ENCODE measurements at regions not wholly inside any gene's neighbourhood (a gene's known extent, or its start where the extent isn't known, plus 50 kb on each side); places are given as distances from the start of the nearest gene placed in this dataset.

DNA sequence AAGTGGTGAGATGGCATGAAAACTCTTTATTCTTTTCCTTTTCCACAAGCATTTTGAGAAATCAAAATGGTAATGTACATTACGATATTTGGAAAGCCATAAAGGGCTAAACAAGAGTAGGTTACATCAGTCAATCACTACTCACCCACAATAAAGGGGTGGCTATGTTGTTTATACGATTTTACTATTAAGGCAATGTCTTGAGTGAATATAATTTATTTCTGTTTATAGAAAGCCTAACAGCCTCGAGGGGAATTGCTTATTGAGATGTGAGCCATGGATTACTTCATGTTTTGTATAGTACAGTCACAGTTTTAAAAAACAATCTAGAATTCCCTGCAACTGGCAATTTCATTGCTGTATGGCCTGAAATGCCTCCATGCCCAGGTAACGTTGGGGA, 237.5 kb upstream of the RBBP8 start:
- DNase-seq (ENCODE audit: low read depth in 1 of 2, low spot score in 1 of 2), result no peak
- Histone ChIP-seq H3K9me3 (ENCODE audit: low read depth) (no peaks in the 10 kb centered on the region), H3K36me3 (no peaks in the 10 kb centered on the region), H3K4me3 (no peak overlapping the region), H3K27ac (no peak overlapping the region), H3K27me3 (no peaks in the 10 kb centered on the region), H3K4me1 (ENCODE audit: low read depth) (peaks cover 6% of the 10 kb centered on the region)
- TF ChIP-seq, protein P1, sequence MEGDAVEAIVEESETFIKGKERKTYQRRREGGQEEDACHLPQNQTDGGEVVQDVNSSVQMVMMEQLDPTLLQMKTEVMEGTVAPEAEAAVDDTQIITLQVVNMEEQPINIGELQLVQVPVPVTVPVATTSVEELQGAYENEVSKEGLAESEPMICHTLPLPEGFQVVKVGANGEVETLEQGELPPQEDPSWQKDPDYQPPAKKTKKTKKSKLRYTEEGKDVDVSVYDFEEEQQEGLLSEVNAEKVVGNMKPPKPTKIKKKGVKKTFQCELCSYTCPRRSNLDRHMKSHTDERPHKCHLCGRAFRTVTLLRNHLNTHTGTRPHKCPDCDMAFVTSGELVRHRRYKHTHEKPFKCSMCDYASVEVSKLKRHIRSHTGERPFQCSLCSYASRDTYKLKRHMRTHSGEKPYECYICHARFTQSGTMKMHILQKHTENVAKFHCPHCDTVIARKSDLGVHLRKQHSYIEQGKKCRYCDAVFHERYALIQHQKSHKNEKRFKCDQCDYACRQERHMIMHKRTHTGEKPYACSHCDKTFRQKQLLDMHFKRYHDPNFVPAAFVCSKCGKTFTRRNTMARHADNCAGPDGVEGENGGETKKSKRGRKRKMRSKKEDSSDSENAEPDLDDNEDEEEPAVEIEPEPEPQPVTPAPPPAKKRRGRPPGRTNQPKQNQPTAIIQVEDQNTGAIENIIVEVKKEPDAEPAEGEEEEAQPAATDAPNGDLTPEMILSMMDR (IDR thresholded peaks at IDR 0.05; ENCODE audit: low read depth, low read length), result no peak

DNA sequence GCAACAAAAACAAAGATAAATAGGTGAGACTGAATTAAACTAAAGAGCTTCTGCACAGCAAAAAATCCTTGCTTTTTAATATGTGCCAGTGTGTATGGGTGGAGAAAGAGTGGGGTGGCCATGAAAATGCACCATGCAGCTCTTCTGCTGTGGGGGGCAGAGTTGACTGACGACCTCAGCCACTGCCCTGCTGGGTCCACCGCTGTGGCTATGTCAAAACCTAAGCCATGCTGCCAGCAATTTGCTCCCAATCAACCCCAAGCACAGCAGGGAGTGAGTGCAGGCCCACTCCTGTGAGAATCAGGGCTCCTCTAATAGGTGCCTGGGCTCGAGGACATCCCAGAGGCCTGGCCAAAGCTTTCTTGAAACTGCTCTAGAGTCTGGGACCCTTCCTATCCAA, 235.6 kb upstream of the RBBP8 start:
- TF ChIP-seq, protein P1 (IDR thresholded peaks at IDR 0.05; ENCODE audit: low read depth, low read length), result no peak
- Histone ChIP-seq H3K4me3 (no peak overlapping the region), H3K27ac (no peak overlapping the region), H3K27me3 (no peaks in the 10 kb centered on the region), H3K9me3 (ENCODE audit: low read depth) (no peaks in the 10 kb centered on the region), H3K36me3 (no peaks in the 10 kb centered on the region), H3K4me1 (ENCODE audit: low read depth) (no peaks in the 10 kb centered on the region)
- no peak for DNase-seq (ENCODE audit: low read depth in 1 of 2, low spot score in 1 of 2)

DNA sequence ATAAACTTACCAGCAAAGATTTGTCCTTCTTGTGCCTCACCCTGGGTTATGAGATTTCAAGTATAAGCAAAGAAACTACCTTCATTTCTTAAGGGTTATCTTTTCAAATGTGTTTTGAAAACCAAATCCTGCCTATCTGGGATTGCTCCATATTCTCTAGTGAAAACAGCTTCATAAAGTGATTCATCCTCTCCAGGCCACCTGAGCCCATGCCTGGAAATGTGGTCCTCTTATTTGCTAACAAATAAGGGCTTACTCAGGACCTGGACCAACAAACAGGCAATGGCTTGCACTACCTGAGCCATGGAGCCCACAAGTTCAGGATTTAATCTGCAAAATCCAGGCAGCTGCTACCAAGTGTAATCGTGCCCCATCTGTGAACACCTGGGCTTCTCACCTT, 234.4 kb upstream of the RBBP8 start:
- Histone ChIP-seq H3K27me3 (no peaks in the 10 kb centered on the region), H3K36me3 (no peaks in the 10 kb centered on the region), H3K4me1 (ENCODE audit: low read depth) (no peaks in the 10 kb centered on the region), H3K4me3 (no peak overlapping the region), H3K9me3 (ENCODE audit: low read depth) (no peaks in the 10 kb centered on the region), H3K27ac (no peak overlapping the region)
- TF ChIP-seq, protein P1 (IDR thresholded peaks at IDR 0.05; ENCODE audit: low read depth, low read length), result no peak
- DNase-seq (ENCODE audit: low read depth in 1 of 2, low spot score in 1 of 2), result no peak

DNA sequence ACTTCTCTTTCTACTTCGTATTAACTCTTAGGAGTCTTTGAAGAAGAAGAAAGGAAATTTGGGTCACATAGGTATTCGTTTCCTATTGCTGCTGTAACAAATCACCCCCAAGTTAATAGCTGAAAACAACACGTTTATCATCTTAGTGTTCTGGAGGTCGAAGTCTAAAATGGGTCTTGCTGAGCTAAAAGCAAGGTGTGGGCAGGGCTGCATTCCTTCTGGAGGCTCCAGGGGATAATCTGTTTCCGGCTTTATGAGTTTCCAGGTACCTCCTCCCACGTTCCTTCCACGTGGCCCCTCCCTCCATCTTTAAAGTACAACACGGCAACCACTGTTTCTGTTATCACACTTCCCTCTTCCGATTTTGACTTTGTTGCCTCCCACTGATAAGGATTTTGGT, 233.5 kb upstream of the RBBP8 start:
- H3K36me3 ChIP-seq, result no peaks in the 10 kb centered on the region
- H3K4me1 ChIP-seq (ENCODE audit: low read depth), result no peaks in the 10 kb centered on the region
- no peak overlapping the region for H3K4me3 ChIP-seq
- TF ChIP-seq, protein P1 (IDR thresholded peaks at IDR 0.05; ENCODE audit: low read depth, low read length), result no peak
- no peak overlapping the region for H3K27ac ChIP-seq
- DNase-seq (ENCODE audit: low read depth in 1 of 2, low spot score in 1 of 2), result no peak
- H3K27me3 ChIP-seq, result no peaks in the 10 kb centered on the region
- H3K9me3 ChIP-seq (ENCODE audit: low read depth), result no peaks in the 10 kb centered on the region

DNA sequence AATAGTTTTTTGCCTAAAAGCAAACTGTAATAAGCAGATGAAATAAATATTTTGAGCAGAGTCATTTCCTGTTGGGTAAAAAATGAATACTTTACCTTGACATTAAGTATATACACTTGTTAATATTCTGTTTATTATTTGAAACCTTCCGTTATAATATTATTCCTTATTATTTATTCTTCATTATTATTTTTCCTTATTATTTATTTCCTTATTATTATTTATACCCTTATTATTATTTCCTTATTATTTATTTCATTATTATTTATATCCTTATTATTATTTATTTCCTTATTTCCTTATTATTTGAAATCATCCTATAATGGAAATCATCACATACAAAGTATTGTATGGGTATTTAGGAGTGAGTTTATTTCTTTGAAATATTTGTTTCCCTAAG, 232.2 kb upstream of the RBBP8 start:
- Histone ChIP-seq H3K36me3 (no peaks in the 10 kb centered on the region), H3K27ac (no peak overlapping the region), H3K4me3 (no peak overlapping the region), H3K27me3 (no peaks in the 10 kb centered on the region), H3K4me1 (ENCODE audit: low read depth) (no peaks in the 10 kb centered on the region), H3K9me3 (ENCODE audit: low read depth) (no peaks in the 10 kb centered on the region)
- DNase-seq (ENCODE audit: low read depth in 1 of 2, low spot score in 1 of 2), result no peak
- TF ChIP-seq, protein P1 (IDR thresholded peaks at IDR 0.05; ENCODE audit: low read depth, low read length), result no peak

DNA sequence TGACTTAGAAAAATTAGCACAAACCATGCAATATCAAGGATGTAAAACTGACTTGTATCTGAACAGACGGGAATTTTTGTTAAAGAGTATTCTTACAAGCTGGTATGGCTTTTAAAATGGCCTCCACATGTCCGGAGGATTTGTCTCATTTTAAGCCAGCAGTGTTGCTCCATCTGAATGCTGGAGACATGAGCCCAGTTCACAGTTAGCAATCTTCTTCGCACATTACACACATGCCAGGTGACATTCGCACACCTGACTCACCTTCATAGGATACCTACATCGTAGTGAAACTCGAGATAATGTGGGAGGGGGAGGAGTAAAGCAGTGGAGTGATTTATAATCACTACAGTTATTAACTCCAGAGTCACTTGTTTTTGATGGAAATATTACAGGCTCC, 231.8 kb upstream of the RBBP8 start:
- no peaks in the 10 kb centered on the region for H3K36me3 ChIP-seq
- H3K4me1 ChIP-seq (ENCODE audit: low read depth), result no peaks in the 10 kb centered on the region
- H3K27me3 ChIP-seq, result no peaks in the 10 kb centered on the region
- no peak overlapping the region for H3K4me3 ChIP-seq
- TF ChIP-seq, protein P1 (IDR thresholded peaks at IDR 0.05; ENCODE audit: low read depth, low read length), result no peak
- no peaks in the 10 kb centered on the region for H3K9me3 ChIP-seq (ENCODE audit: low read depth)
- no peak overlapping the region for H3K27ac ChIP-seq
- no peak for DNase-seq (ENCODE audit: low read depth in 1 of 2, low spot score in 1 of 2)
